GM21367 (cell line): ENCODE measurements at regions not wholly inside any gene's neighbourhood (a gene's known extent, or its start where the extent isn't known, plus 50 kb on each side); places are given as distances from the start of the nearest gene placed in this dataset.

ENCODE experiments used
- ATAC-seq: cut with Tn5 transposase; IDR thresholded peaks from one replicate; pipeline ENCODE4 v1.9.1; 2021; ENCODE audit not compliant: unreplicated experiment

GRCh38 chr5:164742025-164742424, 1236.6 kb downstream of the MAT2B start:
- ATAC-seq, result peak; percentile 92

GRCh38 chr5:164746723-164747122, 1241.3 kb downstream of the MAT2B start:
- peak; percentile 28 for ATAC-seq

GRCh38 chr5:164747371-164747770, 1242.0 kb downstream of the MAT2B start:
- no peak for ATAC-seq

GRCh38 chr5:164748861-164749260, 1243.4 kb downstream of the MAT2B start:
- ATAC-seq, result peak; percentile 79

- ATAC-seq, result no peak
Measured at GRCh38 chr5:164753434-164753833, 1248.0 kb downstream of the MAT2B start.

- no peak for ATAC-seq
Measured at GRCh38 chr5:164763206-164763605, 1257.8 kb downstream of the MAT2B start.

- ATAC-seq, result no peak
Measured at GRCh38 chr5:164772122-164772521, 1266.7 kb downstream of the MAT2B start.

GRCh38 chr5:164784230-164784629, 1278.8 kb downstream of the MAT2B start:
- ATAC-seq, result no peak

- no peak for ATAC-seq
Measured at GRCh38 chr5:164798110-164798509, 1292.7 kb downstream of the MAT2B start.

GRCh38 chr5:164799391-164799790, 1294.0 kb downstream of the MAT2B start:
- no peak for ATAC-seq

GRCh38 chr5:164801910-164802309, 1296.5 kb downstream of the MAT2B start:
- ATAC-seq, result no peak

GRCh38 chr5:164809821-164810220, 1304.4 kb downstream of the MAT2B start:
- peak; percentile 79 for ATAC-seq

GRCh38 chr5:164818445-164818844, 1313.0 kb downstream of the MAT2B start:
- no peak for ATAC-seq

- ATAC-seq, result no peak
Measured at GRCh38 chr5:164824671-164825070, 1319.3 kb downstream of the MAT2B start.

- ATAC-seq, result no peak
Measured at GRCh38 chr5:164832516-164832915, 1327.1 kb downstream of the MAT2B start.

- no peak for ATAC-seq
Measured at GRCh38 chr5:164844348-164844747, 1338.9 kb downstream of the MAT2B start.

GRCh38 chr5:164860896-164861295, 1355.5 kb downstream of the MAT2B start:
- ATAC-seq, result no peak

- ATAC-seq, result no peak
Measured at GRCh38 chr5:164861610-164862009, 1356.2 kb downstream of the MAT2B start.

- peak; percentile 59 for ATAC-seq
Measured at GRCh38 chr5:164868761-164869160, 1363.3 kb downstream of the MAT2B start.

GRCh38 chr5:164869325-164869724, 1363.9 kb downstream of the MAT2B start:
- no peak for ATAC-seq

- no peak for ATAC-seq
Measured at GRCh38 chr5:164876793-164877192, 1371.4 kb downstream of the MAT2B start.

- no peak for ATAC-seq
Measured at GRCh38 chr5:164881442-164881841, 1376.0 kb downstream of the MAT2B start.

- no peak for ATAC-seq
Measured at GRCh38 chr5:164885179-164885578, 1379.8 kb downstream of the MAT2B start.

- no peak for ATAC-seq
Measured at GRCh38 chr5:164893071-164893470, 1387.7 kb downstream of the MAT2B start.
